ENCODE measurements at regions not wholly inside any gene's neighbourhood (a gene's known extent, or its start where the extent isn't known, plus 50 kb on each side); places are given as distances from the start of the nearest gene placed in this dataset.

GRCh38 chr18:51363384-51363783 lies 165.9 kb upstream of the MEX3C start:
- Histone ChIP-seq H3K4me3 (ENCODE audit: extremely low read depth in 1 of 4, insufficient read depth in 2 of 4, low read depth in 3 of 4, low read length in 4 of 4) (no peak overlapping the region), H3K18ac (ENCODE audit: extremely low read depth, low read length) (no peak overlapping the region), H2BK20ac (ENCODE audit: low read length) (no peak overlapping the region), H3K9ac (replicated peaks in 1 of 4; ENCODE audit: extremely low read depth in 1 of 4, low read depth in 3 of 4, low read length in 3 of 4) (no peak overlapping the region), H2BK120ac (replicated peaks; ENCODE audit: low read depth, low read length) (no peak overlapping the region), H4K5ac (ENCODE audit: insufficient read length, low read depth, low read length) (no peak overlapping the region), H3K4ac (replicated peaks; ENCODE audit: insufficient read length, low read depth, low read length) (no peak overlapping the region), H3K56ac (replicated peaks; ENCODE audit: insufficient read length, low read depth, low read length) (no peak overlapping the region), H3K27ac (ENCODE audit: low read depth, low read length) (no peak overlapping the region), H3K27me3 (replicated peaks in 1 of 4; ENCODE audit: control insufficient read depth in 3 of 4, extremely low read depth in 1 of 4, insufficient read depth in 3 of 4, low read length in 3 of 4) (peaks cover 0 to 1% (median 0%) of the 10 kb centered on the region in 4 experiments; a peak in 1 of 7 replicates), H3K36me3 (ENCODE audit: control insufficient read depth in 2 of 4, insufficient read depth in 4 of 4, low read length in 3 of 4) (no peaks in the 10 kb centered on the region), H3K23ac (ENCODE audit: insufficient read length) (no peak overlapping the region), H4K91ac (replicated peaks; ENCODE audit: insufficient read length, low read length) (no peak overlapping the region), H3K23me2 (ENCODE audit: low read depth, low read length) (no peaks in the 10 kb centered on the region; the same call in 1 of the 2 replicates), H3K14ac (ENCODE audit: insufficient read length) (no peak overlapping the region), H3K4me1 (replicated peaks in 1 of 4; ENCODE audit: control insufficient read depth in 3 of 4, insufficient read depth in 4 of 4, low read length in 3 of 4) (no peaks in the 10 kb centered on the region), H2BK12ac (ENCODE audit: low read depth, low read length) (no peak overlapping the region), H3K9me3 (ENCODE audit: insufficient read depth in 2 of 2, low read depth in 1 of 2, low read length in 1 of 2) (no peaks in the 10 kb centered on the region), H4K8ac (ENCODE audit: extremely low read depth, insufficient read depth, low read length) (no peak overlapping the region), H3K79me2 (ENCODE audit: control insufficient read depth in 1 of 2, insufficient read depth in 2 of 2, low read length in 2 of 2) (no peaks in the 10 kb centered on the region), H3K79me1 (ENCODE audit: low read depth, low read length) (no peaks in the 10 kb centered on the region), H2BK5ac (ENCODE audit: low read depth, low read length) (no peak overlapping the region), H2BK15ac (ENCODE audit: low read length) (no peak overlapping the region), H3K4me2 (ENCODE audit: insufficient read depth in 1 of 2, low read depth in 2 of 2, low read length in 2 of 2) (no peak overlapping the region), H2AFZ (ENCODE audit: low read length) (no peak overlapping the region), H4K20me1 (replicated peaks in 1 of 2; ENCODE audit: control insufficient read depth in 1 of 2, insufficient read depth in 2 of 2, low read length in 2 of 2) (no peaks in the 10 kb centered on the region), H2AK5ac (ENCODE audit: low read depth, low read length) (no peak overlapping the region)
- CTCF ChIA-PET (ENCODE audit: partially characterized antibody): interaction anchor here (2.2 kb wide), 1 partner anchor 9 kb away, joined by 11 read pairs; no protein-coding TSS in a partner anchor
- no peak for DNase-seq (ENCODE audit: low read depth in 1 of 2, low spot score in 2 of 2)
- FAIRE-seq: no peak
- POLR2A ChIA-PET (ENCODE audit: partially characterized antibody): no interaction called here
- TF ChIP-seq RBBP5 (IDR thresholded peaks at IDR 0.05; ENCODE audit: borderline replicate concordance, low read depth, low read length) (no peak), MAFK (IDR thresholded peaks at IDR 0.05; ENCODE audit: low read depth, low read length) (no peak), JUN (IDR thresholded peaks at IDR 0.05; ENCODE audit: low read depth, low read length) (no peak), RNF2 (IDR thresholded peaks at IDR 0.05; ENCODE audit: borderline replicate concordance, low read depth, low read length, missing control alignments, poor library complexity, severe bottlenecking) (no peak), SUZ12 (IDR thresholded peaks at IDR 0.05; ENCODE audit: low read length) (no peak), MAX (IDR thresholded peaks at IDR 0.05) (no peak), NANOG (IDR thresholded peaks at IDR 0.05; ENCODE audit: insufficient read depth, low read depth, low read length, poor library complexity, severe bottlenecking) (no peak)
- 85% methylated on average over 1 of the region's 1 CpG; no CpG with 5 or more reads in 1 of the 2 experiments for whole genome bisulfite sequencing, 2 experiments (ENCODE audit: extremely low coverage in 1 of 2, insufficient coverage in 1 of 2, insufficient read length in 1 of 2, insufficient replicate concordance in 2 of 2, low coverage in 1 of 2, low lambda C conversion rate in 2 of 2, missing lambda C conversion rate in 1 of 2)
